Keratinocyte (primary cell): ENCODE measurements at regions not wholly inside any gene's neighbourhood (a gene's known extent, or its start where the extent isn't known, plus 50 kb on each side); places are given as distances from the start of the nearest gene placed in this dataset.

ENCODE experiments used
- CTCF ChIP-seq, 3 experiments: IDR thresholded peaks in 1 of 3; conservative IDR thresholded peaks in 1 of 3; optimal IDR thresholded peaks in 1 of 3; 2 replicates in 2 of 3; 3 replicates in 1 of 3; pipeline versions ENCODE3 to v1.5.1; 2011; ENCODE audit warnings: low read length in 3 of 3, mild to moderate bottlenecking in 3 of 3, moderate library complexity in 2 of 3, control low read depth in 1 of 3, inconsistent platforms in 1 of 3; ENCODE audit not compliant: insufficient read depth in 2 of 3; ENCODE audit errors: extremely low read depth in 1 of 3
- EZH2 ChIP-seq: IDR thresholded peaks from one replicate; pipeline ENCODE4 v1.6.1; 2012; ENCODE audit warnings: inconsistent platforms, mild to moderate bottlenecking, low read length, moderate library complexity

- TF ChIP-seq CTCF (optimal IDR thresholded peaks at IDR 0.05 in 1 of 3, IDR thresholded peaks at IDR 0.05 in 1 of 3, conservative IDR thresholded peaks at IDR 0.05 in 1 of 3; ENCODE audit: extremely low read depth in 1 of 3, insufficient read depth in 2 of 3, low read length in 3 of 3) (no peak), EZH2 (no peak)
Observed at GRCh38 chr21:16768096-16768495, 744.7 kb upstream of the CXADR start.
